Muscle layer of duodenum (tissue), 2 donors: ENCODE measurements at regions not wholly inside any gene's neighbourhood (a gene's known extent, or its start where the extent isn't known, plus 50 kb on each side); places are given as distances from the start of the nearest gene placed in this dataset.

Source experiments
- H3K27ac ChIP-seq: one replicate; pipeline ENCODE4 v1.7.0; 2013; ENCODE audit warnings: mild to moderate bottlenecking, low read length
- H3K27me3 ChIP-seq: one replicate; pipeline ENCODE4 v1.7.0; 2013; ENCODE audit warnings: low read depth, mild to moderate bottlenecking, control low read depth, low read length
- H3K36me3 ChIP-seq, 2 donors: one replicate each; pipeline ENCODE4 v1.7.0; 2013; ENCODE audit warnings: low read length in 2 of 2, control low read depth in 1 of 2, mild to moderate bottlenecking in 1 of 2; ENCODE audit not compliant: insufficient read depth in 2 of 2, control insufficient read depth in 1 of 2
- H3K4me1 ChIP-seq, 2 donors: one replicate each; pipeline ENCODE4 v1.7.0; 2013; ENCODE audit warnings: low read length in 2 of 2, mild to moderate bottlenecking in 2 of 2, control low read depth in 1 of 2, moderate library complexity in 1 of 2; ENCODE audit not compliant: insufficient read depth in 2 of 2, control insufficient read depth in 1 of 2
- H3K4me3 ChIP-seq, 2 donors: one replicate each; pipeline ENCODE4 v1.7.0; 2013; ENCODE audit warnings: low read length in 2 of 2, low read depth in 1 of 2, mild to moderate bottlenecking in 1 of 2
- H3K9me3 ChIP-seq, 2 donors: one replicate each; pipeline ENCODE4 v1.7.0; 2013; ENCODE audit warnings: low read length in 2 of 2, control low read depth in 1 of 2, mild to moderate bottlenecking in 1 of 2; ENCODE audit not compliant: control insufficient read depth in 1 of 2
- donor health status: healthy.

DNA sequence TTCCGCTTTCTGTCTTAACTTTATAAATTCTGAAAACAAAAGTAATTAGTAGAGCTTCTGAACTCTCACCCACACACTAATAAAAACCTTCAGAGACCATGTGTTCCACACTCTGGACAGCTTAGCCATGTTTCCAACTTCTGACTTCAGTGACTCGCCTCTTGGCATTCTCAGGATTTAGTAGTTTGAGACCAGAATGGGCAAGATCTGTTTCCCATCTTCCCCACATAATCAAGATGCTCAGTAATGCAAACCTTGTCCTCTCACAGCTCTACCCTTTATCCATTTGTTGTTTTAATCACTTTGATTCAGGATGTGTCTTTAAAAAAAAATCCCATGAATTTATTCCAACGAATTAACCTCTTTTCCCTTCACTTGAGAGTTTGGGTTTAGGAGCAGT lies 166.6 kb upstream of the SLC24A5 start:
- H3K9me3 ChIP-seq: no peaks in the 10 kb centered on the region
- no peaks in the 10 kb centered on the region for H3K36me3 ChIP-seq
- no peak overlapping the region for H3K4me3 ChIP-seq
- no peaks in the 10 kb centered on the region for H3K27me3 ChIP-seq
- H3K27ac ChIP-seq: no peak overlapping the region
- H3K4me1 ChIP-seq: no peaks in the 10 kb centered on the region

GRCh38 chr15:47955021-47955420 lies 165.8 kb upstream of the SLC24A5 start:
- no peak overlapping the region for H3K27ac ChIP-seq
- H3K27me3 ChIP-seq: no peaks in the 10 kb centered on the region
- no peaks in the 10 kb centered on the region for H3K9me3 ChIP-seq
- H3K36me3 ChIP-seq: no peaks in the 10 kb centered on the region
- no peak overlapping the region for H3K4me3 ChIP-seq
- no peaks in the 10 kb centered on the region for H3K4me1 ChIP-seq

- H3K9me3 ChIP-seq: no peaks in the 10 kb centered on the region
- no peak overlapping the region for H3K4me3 ChIP-seq
- no peaks in the 10 kb centered on the region for H3K27me3 ChIP-seq
- no peaks in the 10 kb centered on the region for H3K36me3 ChIP-seq
- H3K4me1 ChIP-seq: no peaks in the 10 kb centered on the region
- H3K27ac ChIP-seq: no peak overlapping the region
These were observed 161.0 kb upstream of the SLC24A5 start for GRCh38 chr15:47959617-47960413.

GRCh38 chr15:47961401-47962090 lies 159.2 kb upstream of the SLC24A5 start:
- Histone ChIP-seq H3K27ac (no peak overlapping the region), H3K9me3 (no peaks in the 10 kb centered on the region), H3K36me3 (no peaks in the 10 kb centered on the region), H3K4me1 (no peaks in the 10 kb centered on the region), H3K27me3 (no peaks in the 10 kb centered on the region), H3K4me3 (no peak overlapping the region)

DNA sequence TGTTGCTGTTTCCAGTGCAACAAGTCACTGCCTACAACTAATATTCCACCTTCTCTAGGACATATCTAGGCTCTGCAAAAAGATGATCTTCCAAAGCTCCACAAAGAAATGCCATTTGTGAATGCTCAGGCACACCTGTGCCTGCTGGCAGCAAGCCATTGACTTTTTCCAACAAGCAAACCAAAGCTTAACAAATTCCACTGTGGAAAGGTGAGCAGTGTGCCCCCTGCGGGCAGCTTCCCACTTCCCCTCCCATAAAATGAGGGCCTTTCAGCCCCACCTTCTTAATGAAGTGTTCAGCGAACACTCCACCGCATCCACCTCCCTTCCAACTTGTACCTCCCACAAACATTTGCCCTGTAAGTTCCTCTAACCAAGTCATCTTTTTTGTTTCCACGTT lies 157.5 kb upstream of the SLC24A5 start:
- no peaks in the 10 kb centered on the region for H3K4me1 ChIP-seq
- H3K4me3 ChIP-seq: no peak overlapping the region
- H3K27ac ChIP-seq: no peak overlapping the region
- H3K9me3 ChIP-seq: no peaks in the 10 kb centered on the region
- H3K36me3 ChIP-seq: no peaks in the 10 kb centered on the region
- no peaks in the 10 kb centered on the region for H3K27me3 ChIP-seq

DNA sequence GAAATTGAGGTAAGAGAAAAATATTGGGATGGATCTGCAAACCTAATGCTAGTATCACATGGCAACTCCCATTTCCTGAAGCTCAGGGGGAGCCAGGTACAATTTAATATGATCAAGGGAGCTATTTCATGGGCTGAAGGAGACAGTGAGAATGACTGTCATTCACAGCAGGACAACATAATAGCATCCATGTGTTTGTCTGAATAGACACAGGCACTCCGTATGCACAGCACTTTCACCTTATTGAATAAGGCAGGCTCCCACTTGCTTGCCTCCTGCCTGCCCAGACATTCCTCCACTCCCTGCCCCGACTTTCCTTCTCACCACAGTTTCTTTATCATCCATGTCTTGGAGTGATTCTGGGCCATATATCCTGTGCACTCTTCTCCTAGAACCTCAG lies 156.6 kb upstream of the SLC24A5 start:
- no peaks in the 10 kb centered on the region for H3K27me3 ChIP-seq
- H3K36me3 ChIP-seq: no peaks in the 10 kb centered on the region
- no peak overlapping the region for H3K4me3 ChIP-seq
- no peaks in the 10 kb centered on the region for H3K9me3 ChIP-seq
- no peaks in the 10 kb centered on the region for H3K4me1 ChIP-seq
- no peak overlapping the region for H3K27ac ChIP-seq

GRCh38 chr15:47965297-47965696 lies 155.5 kb upstream of the SLC24A5 start:
- Histone ChIP-seq H3K4me1 (no peaks in the 10 kb centered on the region), H3K27ac (no peak overlapping the region), H3K9me3 (no peaks in the 10 kb centered on the region), H3K36me3 (no peaks in the 10 kb centered on the region), H3K4me3 (no peak overlapping the region), H3K27me3 (no peaks in the 10 kb centered on the region)

DNA sequence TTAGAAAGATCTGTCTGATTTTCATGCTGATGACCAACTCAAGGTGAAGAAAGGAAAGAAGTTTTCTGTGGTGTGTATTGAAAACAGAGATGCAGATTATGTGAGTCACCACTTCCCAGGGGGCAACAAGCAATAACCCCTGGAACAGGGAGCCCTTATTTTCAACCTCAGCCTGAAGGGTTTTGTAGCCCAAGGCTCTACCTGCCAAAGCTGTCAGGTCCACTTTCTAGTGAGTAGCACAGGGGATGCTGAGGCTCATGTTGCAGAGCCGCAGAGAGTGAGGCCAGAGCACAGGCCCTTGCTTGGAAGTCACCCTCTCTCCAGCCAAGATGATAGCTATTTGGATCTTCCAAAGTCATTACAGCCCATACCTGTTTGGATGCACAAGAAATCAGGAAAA lies 152.2 kb upstream of the SLC24A5 start:
- Histone ChIP-seq H3K27me3 (no peaks in the 10 kb centered on the region), H3K27ac (no peak overlapping the region), H3K36me3 (no peaks in the 10 kb centered on the region), H3K4me3 (no peak overlapping the region), H3K9me3 (no peaks in the 10 kb centered on the region), H3K4me1 (no peaks in the 10 kb centered on the region)

DNA sequence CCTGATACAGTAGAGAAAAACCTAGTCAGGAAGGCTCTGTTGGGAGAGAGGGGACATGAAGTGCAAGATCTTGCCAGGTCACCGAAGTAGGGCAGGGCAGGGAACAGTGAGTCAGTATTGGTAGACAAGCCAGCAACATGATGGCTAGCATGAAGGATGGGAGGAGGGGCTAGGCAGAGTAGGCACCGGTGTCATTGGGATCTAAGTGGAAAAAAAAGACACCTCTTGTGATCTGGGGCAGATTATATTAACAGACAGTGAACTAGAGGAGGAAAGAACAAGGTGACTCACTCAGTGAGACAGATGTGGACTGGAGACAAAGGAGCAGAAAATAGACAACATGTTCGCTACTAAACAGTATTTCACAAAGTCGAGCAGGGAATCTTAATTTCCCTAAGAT lies 149.2 kb upstream of the SLC24A5 start:
- Histone ChIP-seq H3K4me1 (no peaks in the 10 kb centered on the region), H3K9me3 (no peaks in the 10 kb centered on the region), H3K27ac (no peak overlapping the region), H3K4me3 (no peak overlapping the region), H3K36me3 (no peaks in the 10 kb centered on the region), H3K27me3 (no peaks in the 10 kb centered on the region)

- no peak overlapping the region for H3K27ac ChIP-seq
- no peaks in the 10 kb centered on the region for H3K27me3 ChIP-seq
- H3K4me3 ChIP-seq: no peak overlapping the region
- H3K9me3 ChIP-seq: no peaks in the 10 kb centered on the region
- H3K36me3 ChIP-seq: no peaks in the 10 kb centered on the region
- H3K4me1 ChIP-seq: no peaks in the 10 kb centered on the region
These were observed 148.1 kb upstream of the SLC24A5 start for GRCh38 chr15:47972738-47973137.

- H3K27ac ChIP-seq: no peak overlapping the region
- no peaks in the 10 kb centered on the region for H3K9me3 ChIP-seq
These were observed 146.1 kb upstream of the SLC24A5 start for GRCh38 chr15:47974724-47975123.

GRCh38 chr15:47975427-47975826 lies 145.4 kb upstream of the SLC24A5 start:
- no peaks in the 10 kb centered on the region for H3K4me1 ChIP-seq

More at GRCh38 chr15:47974724-47975123, 146.1 kb upstream of the SLC24A5 start:
- no peaks in the 10 kb centered on the region for H3K27me3 ChIP-seq
- H3K4me1 ChIP-seq: no peaks in the 10 kb centered on the region
- no peaks in the 10 kb centered on the region for H3K36me3 ChIP-seq
- no peak overlapping the region for H3K4me3 ChIP-seq

More at GRCh38 chr15:47975427-47975826, 145.4 kb upstream of the SLC24A5 start:
- Histone ChIP-seq H3K4me3 (no peak overlapping the region), H3K27ac (no peak overlapping the region), H3K9me3 (no peaks in the 10 kb centered on the region), H3K27me3 (no peaks in the 10 kb centered on the region), H3K36me3 (no peaks in the 10 kb centered on the region)
